ENCODE measurements at regions not wholly inside any gene's neighbourhood (a gene's known extent, or its start where the extent isn't known, plus 50 kb on each side); places are given as distances from the start of the nearest gene placed in this dataset.
"Not testable (repeated sequence)": the region's sequence is repeated elsewhere in the genome, so short reads cannot be mapped to it uniquely, and the experiment has no call there.

- not testable (repeated sequence) for DNase-seq (ENCODE audit: low read depth, low spot score)
These were observed 57.8 kb upstream of the RASSF3 start for GRCh38 chr12:64552510-64552909.

- DNase-seq (ENCODE audit: low read depth, low spot score), result not testable (repeated sequence)
These were observed 56.6 kb upstream of the RASSF3 start for GRCh38 chr12:64553689-64554088.

GRCh38 chr12:64556231-64556630 lies 54.1 kb upstream of the RASSF3 start:
- DNase-seq (ENCODE audit: low read depth, low spot score), result no peak

GRCh38 chr12:64558754-64559153 lies 51.5 kb upstream of the RASSF3 start:
- DNase-seq (ENCODE audit: low read depth, low spot score), result no peak

- peak; percentile 91 for DNase-seq (ENCODE audit: low read depth, low spot score)
These were observed 49.6 kb upstream of the RASSF3 start for GRCh38 chr12:64560396-64561301.
